ENCODE measurements at regions not wholly inside any gene's neighbourhood (a gene's known extent, or its start where the extent isn't known, plus 50 kb on each side); places are given as distances from the start of the nearest gene placed in this dataset.

GRCh38 chr22:48450188-48450825 is 1377.4 kb downstream of the BRD1 start:
- no peak for DNase-seq

- no peak for DNase-seq
These were observed 1378.0 kb downstream of the BRD1 start for GRCh38 chr22:48449466-48450187.

- no peak for DNase-seq
These were observed 1378.9 kb downstream of the BRD1 start for GRCh38 chr22:48448821-48449220.

- no peak for DNase-seq
These were observed 1382.4 kb downstream of the BRD1 start for GRCh38 chr22:48445113-48445827.

GRCh38 chr22:48444320-48445112 is 1383.2 kb downstream of the BRD1 start:
- DNase-seq: no peak

GRCh38 chr22:48443680-48444079 is 1384.0 kb downstream of the BRD1 start:
- DNase-seq: no peak

GRCh38 chr22:48442663-48443062 is 1385.0 kb downstream of the BRD1 start:
- no peak for DNase-seq

- DNase-seq: no peak
These were observed 1386.2 kb downstream of the BRD1 start for GRCh38 chr22:48441553-48441850.

- DNase-seq: no peak
These were observed 1386.8 kb downstream of the BRD1 start for GRCh38 chr22:48440673-48441552.

GRCh38 chr22:48440176-48440575 is 1387.5 kb downstream of the BRD1 start:
- DNase-seq: no peak

GRCh38 chr22:48439560-48440135 is 1388.0 kb downstream of the BRD1 start:
- no peak for DNase-seq

GRCh38 chr22:48438800-48439559 is 1388.7 kb downstream of the BRD1 start:
- no peak for DNase-seq

GRCh38 chr22:48438096-48438495 is 1389.6 kb downstream of the BRD1 start:
- DNase-seq: no peak

GRCh38 chr22:48436201-48436931 is 1391.3 kb downstream of the BRD1 start:
- DNase-seq: no peak

- DNase-seq: no peak
These were observed 1392.8 kb downstream of the BRD1 start for GRCh38 chr22:48434868-48435250.

GRCh38 chr22:48434156-48434867 is 1393.4 kb downstream of the BRD1 start:
- DNase-seq: no peak

- DNase-seq: no peak
These were observed 1394.0 kb downstream of the BRD1 start for GRCh38 chr22:48433647-48434046.

- no peak for DNase-seq
These were observed 1394.7 kb downstream of the BRD1 start for GRCh38 chr22:48432781-48433518.
